Neuronal stem cell (in vitro differentiated cells): ENCODE measurements at regions not wholly inside any gene's neighbourhood (a gene's known extent, or its start where the extent isn't known, plus 50 kb on each side); places are given as distances from the start of the nearest gene placed in this dataset.
"Not testable (repeated sequence)": the region's sequence is repeated elsewhere in the genome, so short reads cannot be mapped to it uniquely, and the experiment has no call there.

Experiments
- DNase-seq: peaks from one replicate; pipeline ENCODE4 v3.0.0-alpha.2; 2013; ENCODE audit warnings: low spot score
- H2AFZ ChIP-seq: one replicate; pipeline ENCODE4 v1.6.1; 2013; ENCODE audit warnings: mild to moderate bottlenecking, low read length, inconsistent platforms
- H2AK5ac ChIP-seq: 2 replicates; pipeline ENCODE4 v1.6.1; 2013; ENCODE audit warnings: low read depth, mild to moderate bottlenecking, inconsistent platforms, low read length, moderate library complexity, mixed read lengths
- H2BK120ac ChIP-seq: 2 replicates; pipeline ENCODE4 v1.6.1; 2013; ENCODE audit warnings: low read depth, mild to moderate bottlenecking, inconsistent platforms, low read length, moderate library complexity, mixed read lengths
- H2BK12ac ChIP-seq: one replicate; pipeline ENCODE4 v1.6.1; 2013; ENCODE audit warnings: low read length, inconsistent platforms
- H2BK15ac ChIP-seq: 2 replicates; pipeline ENCODE4 v1.6.1; 2013; ENCODE audit warnings: mild to moderate bottlenecking, low read length, inconsistent platforms, mixed read lengths
- H2BK5ac ChIP-seq: one replicate; pipeline ENCODE4 v1.6.1; 2013; ENCODE audit warnings: inconsistent platforms, mild to moderate bottlenecking, low read length, moderate library complexity
- H3K14ac ChIP-seq: one replicate; pipeline ENCODE4 v1.6.1; 2013; ENCODE audit warnings: low read length, inconsistent platforms
- H3K18ac ChIP-seq: 2 replicates; pipeline ENCODE4 v1.6.1; 2013; ENCODE audit warnings: low read length, inconsistent platforms
- H3K23ac ChIP-seq: 2 replicates; pipeline ENCODE4 v1.6.1; 2013; ENCODE audit warnings: low read depth, mild to moderate bottlenecking, mixed read lengths, low read length, inconsistent platforms; ENCODE audit not compliant: poor library complexity
- H3K27ac ChIP-seq: replicated peaks from 3 replicates; pipeline ENCODE4 v1.5.1; 2013; ENCODE audit warnings: low read length, inconsistent platforms
- H3K27me3 ChIP-seq, 3 experiments: 2 replicates each; pipeline ENCODE4 v1.6.1; 2013; ENCODE audit warnings: low read length in 3 of 3, mild to moderate bottlenecking in 2 of 3, inconsistent platforms in 1 of 3, low read depth in 1 of 3, mixed read lengths in 1 of 3, moderate library complexity in 1 of 3; ENCODE audit not compliant: control insufficient read depth in 3 of 3, insufficient read depth in 3 of 3
- H3K36me3 ChIP-seq, 2 donors: replicated peaks in 1 of 2; 2 replicates each; pipeline ENCODE4 v1.6.1; 2013; ENCODE audit warnings: low read length in 2 of 2; ENCODE audit not compliant: control insufficient read depth in 2 of 2, insufficient read depth in 2 of 2
- H3K4ac ChIP-seq: 2 replicates; pipeline ENCODE4 v1.6.1; 2013; ENCODE audit warnings: inconsistent platforms, mild to moderate bottlenecking, low read length, moderate library complexity
- H3K4me1 ChIP-seq, 2 donors: 1 replicate in 1 of 2; 2 replicates in 1 of 2; pipeline ENCODE4 v1.6.1; 2013; ENCODE audit warnings: low read length in 2 of 2, low read depth in 1 of 2; ENCODE audit not compliant: control insufficient read depth in 2 of 2, insufficient read depth in 1 of 2
- H3K4me2 ChIP-seq: one replicate; pipeline ENCODE4 v1.6.1; 2013; ENCODE audit warnings: mild to moderate bottlenecking, low read length, inconsistent platforms; ENCODE audit not compliant: insufficient read depth, poor library complexity, severe bottlenecking
- H3K4me3 ChIP-seq, 2 donors: 2 replicates each; pipeline ENCODE4 v1.5.1; 2013; ENCODE audit warnings: low read length in 2 of 2, mild to moderate bottlenecking in 2 of 2, inconsistent platforms in 1 of 2, moderate library complexity in 1 of 2
- H3K79me1 ChIP-seq: one replicate; pipeline ENCODE4 v1.6.1; 2013; ENCODE audit warnings: low read depth, mild to moderate bottlenecking, inconsistent platforms, low read length, moderate library complexity
- H3K9ac ChIP-seq: one replicate; pipeline ENCODE4 v1.6.1; 2013; ENCODE audit warnings: mild to moderate bottlenecking, low read depth, low read length, inconsistent platforms; ENCODE audit not compliant: poor library complexity
- H3K9me3 ChIP-seq, 2 donors: replicated peaks in 1 of 2; 2 replicates each; pipeline versions ENCODE3 to v1.6.1; 2013; ENCODE audit warnings: low read length in 2 of 2, mild to moderate bottlenecking in 2 of 2, inconsistent platforms in 1 of 2, low read depth in 1 of 2, mixed read lengths in 1 of 2, moderate library complexity in 1 of 2; ENCODE audit not compliant: control insufficient read depth in 2 of 2, insufficient read depth in 1 of 2
- H4K8ac ChIP-seq: one replicate; pipeline ENCODE4 v1.6.1; 2013; ENCODE audit warnings: low read depth, mild to moderate bottlenecking, inconsistent platforms, low read length, moderate library complexity
- H4K91ac ChIP-seq: one replicate; pipeline ENCODE4 v1.6.1; 2013; ENCODE audit warnings: low read length, low read depth, mild to moderate bottlenecking, inconsistent platforms; ENCODE audit not compliant: poor library complexity
- WGBS, 2 donors: extraction: QIAGEN DNeasy Blood & Tissue Kit; methylation state at CpG; one replicate each; pipeline ENCODE4 v1.1.7; 2013; ENCODE audit warnings: missing lambda C conversion rate in 2 of 2, mixed read lengths in 1 of 2; ENCODE audit not compliant: insufficient read length in 2 of 2, insufficient replicate concordance in 1 of 2; ENCODE audit errors: extremely low coverage in 2 of 2; 5-methylcytosine and 5-hydroxymethylcytosine counted together

- Histone ChIP-seq H2BK120ac (no peak overlapping the region), H3K4ac (no peak overlapping the region), H3K23ac (no peak overlapping the region), H3K36me3 (no peaks in the 10 kb centered on the region), H3K9ac (no peak overlapping the region), H3K79me1 (no peaks in the 10 kb centered on the region), H3K27me3 (no peaks in the 10 kb centered on the region), H3K18ac (no peak overlapping the region), H2BK5ac (no peak overlapping the region), H3K27ac (no peak overlapping the region), H4K8ac (no peak overlapping the region), H2BK15ac (no peak overlapping the region), H3K14ac (no peak overlapping the region), H2BK12ac (no peak overlapping the region), H3K4me3 (no peak overlapping the region), H2AK5ac (no peak overlapping the region), H3K4me1 (peaks cover 0 to 2% of the 10 kb centered on the region in 2 donors), H3K9me3 (no peaks in the 10 kb centered on the region), H2AFZ (no peak overlapping the region), H4K91ac (no peak overlapping the region), H3K4me2 (no peak overlapping the region)
- no CpG with 5 or more reads among the region's 3 CpGs for WGBS, 2 donors
- DNase-seq: no peak
Observed at GRCh38 chr7:148503900-148504487, 86.6 kb upstream of the C7orf33 start.

- Histone ChIP-seq H3K79me1 (no peaks in the 10 kb centered on the region), H3K36me3 (no peaks in the 10 kb centered on the region), H2AFZ (no peak overlapping the region), H2AK5ac (peak overlapping the region; percentile 19), H3K18ac (peak overlapping the region; percentile 66), H3K4ac (no peak overlapping the region), H2BK120ac (no peak overlapping the region), H4K91ac (no peak overlapping the region), H3K27me3 (no peaks in the 10 kb centered on the region), H3K4me3 (no peak overlapping the region), H3K23ac (no peak overlapping the region), H2BK15ac (no peak overlapping the region), H3K4me2 (no peak overlapping the region), H3K9ac (no peak overlapping the region), H3K27ac (no peak overlapping the region), H4K8ac (no peak overlapping the region), H3K4me1 (peaks cover 0 to 2% of the 10 kb centered on the region in 2 donors), H3K14ac (no peak overlapping the region), H2BK12ac (no peak overlapping the region), H3K9me3 (no peaks in the 10 kb centered on the region), H2BK5ac (no peak overlapping the region)
- WGBS, 2 donors: no CpG with 5 or more reads among the region's 7 CpGs
- DNase-seq: no peak
Observed at GRCh38 chr7:148505645-148506375, 84.8 kb upstream of the C7orf33 start.

- not testable (repeated sequence) for H2BK12ac ChIP-seq, H3K23ac ChIP-seq, H3K14ac ChIP-seq, H3K4me3 ChIP-seq, H3K36me3 ChIP-seq, H3K9me3 ChIP-seq, H3K18ac ChIP-seq, H2BK5ac ChIP-seq, H3K9ac ChIP-seq, H3K79me1 ChIP-seq, H3K4me2 ChIP-seq, H4K8ac ChIP-seq, H2BK15ac ChIP-seq, H2AK5ac ChIP-seq, H3K27ac ChIP-seq, H3K27me3 ChIP-seq, H2AFZ ChIP-seq, H4K91ac ChIP-seq, H3K4me1 ChIP-seq, H3K4ac ChIP-seq, DNase-seq, H2BK120ac ChIP-seq
- no CpG with 5 or more reads among the region's 7 CpGs for WGBS, 2 donors
Observed at GRCh38 chr7:148507064-148507573, 83.4 kb upstream of the C7orf33 start.

GRCh38 chr7:148507787-148508186 lies 82.8 kb upstream of the C7orf33 start:
- H3K4ac ChIP-seq: no peak overlapping the region
- no CpG with 5 or more reads among the region's 7 CpGs for WGBS, 2 donors
- H4K8ac ChIP-seq: no peak overlapping the region

More at GRCh38 chr7:148507787-148508186, 82.8 kb upstream of the C7orf33 start:
- Histone ChIP-seq H4K91ac (no peak overlapping the region), H2BK5ac (no peak overlapping the region), H3K9me3 (no peaks in the 10 kb centered on the region), H3K27ac (no peak overlapping the region), H2BK15ac (no peak overlapping the region), H3K27me3 (no peaks in the 10 kb centered on the region), H3K18ac (no peak overlapping the region), H2AK5ac (no peak overlapping the region), H3K4me2 (no peak overlapping the region), H3K36me3 (no peaks in the 10 kb centered on the region), H3K4me3 (no peak overlapping the region), H2BK12ac (no peak overlapping the region), H2AFZ (no peak overlapping the region), H3K14ac (no peak overlapping the region), H3K23ac (no peak overlapping the region), H3K79me1 (no peaks in the 10 kb centered on the region), H3K4me1 (no peaks in the 10 kb centered on the region), H2BK120ac (no peak overlapping the region), H3K9ac (no peak overlapping the region)
- DNase-seq: no peak
